ENCODE measurements at regions not wholly inside any gene's neighbourhood (a gene's known extent, or its start where the extent isn't known, plus 50 kb on each side); places are given as distances from the start of the nearest gene placed in this dataset.

DNA sequence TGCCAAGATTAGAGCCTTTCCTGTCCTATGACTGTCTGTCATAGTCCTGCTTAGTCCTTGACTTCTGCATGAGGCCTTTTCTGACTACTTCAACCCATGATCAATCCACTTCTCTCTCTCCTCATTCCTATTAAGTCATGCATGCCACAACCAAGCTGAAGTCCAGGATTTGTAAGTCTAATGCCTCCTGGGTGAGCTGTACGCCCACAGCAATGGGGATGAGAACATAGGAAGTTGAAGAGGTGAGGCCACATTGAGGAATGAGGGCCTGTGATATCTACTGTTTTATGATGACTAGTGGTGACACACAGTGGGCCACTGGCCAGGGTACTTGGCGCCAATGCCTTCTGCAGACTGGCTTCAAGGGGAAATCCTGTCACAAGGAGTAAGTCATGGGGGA lies 994.1 kb upstream of the TMEM132C start:
- peak overlapping the region; percentile 97 for H3K27ac ChIP-seq (ENCODE audit: low read length)
- no peak for TF ChIP-seq EZH2 (IDR thresholded peaks at IDR 0.05; ENCODE audit: low read length, unreplicated experiment)
- TF ChIP-seq, protein P1, sequence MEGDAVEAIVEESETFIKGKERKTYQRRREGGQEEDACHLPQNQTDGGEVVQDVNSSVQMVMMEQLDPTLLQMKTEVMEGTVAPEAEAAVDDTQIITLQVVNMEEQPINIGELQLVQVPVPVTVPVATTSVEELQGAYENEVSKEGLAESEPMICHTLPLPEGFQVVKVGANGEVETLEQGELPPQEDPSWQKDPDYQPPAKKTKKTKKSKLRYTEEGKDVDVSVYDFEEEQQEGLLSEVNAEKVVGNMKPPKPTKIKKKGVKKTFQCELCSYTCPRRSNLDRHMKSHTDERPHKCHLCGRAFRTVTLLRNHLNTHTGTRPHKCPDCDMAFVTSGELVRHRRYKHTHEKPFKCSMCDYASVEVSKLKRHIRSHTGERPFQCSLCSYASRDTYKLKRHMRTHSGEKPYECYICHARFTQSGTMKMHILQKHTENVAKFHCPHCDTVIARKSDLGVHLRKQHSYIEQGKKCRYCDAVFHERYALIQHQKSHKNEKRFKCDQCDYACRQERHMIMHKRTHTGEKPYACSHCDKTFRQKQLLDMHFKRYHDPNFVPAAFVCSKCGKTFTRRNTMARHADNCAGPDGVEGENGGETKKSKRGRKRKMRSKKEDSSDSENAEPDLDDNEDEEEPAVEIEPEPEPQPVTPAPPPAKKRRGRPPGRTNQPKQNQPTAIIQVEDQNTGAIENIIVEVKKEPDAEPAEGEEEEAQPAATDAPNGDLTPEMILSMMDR (conservative IDR thresholded peaks at IDR 0.05; ENCODE audit: low read depth, low read length): no peak
- no peak for TF ChIP-seq EZH2phosphoT487 (IDR thresholded peaks at IDR 0.05; ENCODE audit: borderline replicate concordance, low read length)
- H3K9me3 ChIP-seq (ENCODE audit: low read length): no peaks in the 10 kb centered on the region
- H3F3A ChIP-seq (ENCODE audit: low read length, unreplicated experiment): peaks cover 8% of the 10 kb centered on the region
- H3K9me2 ChIP-seq (replicated peaks; ENCODE audit: low read length): no peaks in the 10 kb centered on the region
- intact Hi-C loops (cut with micrococcal nuclease): loop anchor here (1.0 to 5.0 kb wide), 7 partner anchors 12 to 221 kb away; no protein-coding TSS in a partner anchor
- H3K4me2 ChIP-seq (ENCODE audit: low read length): peak overlapping the region; percentile 76
- no peaks in the 10 kb centered on the region for H4K20me1 ChIP-seq (ENCODE audit: low read length)
- CTCF ChIA-PET: no interaction called here
- H3K9ac ChIP-seq (ENCODE audit: low read length): peak overlapping the region; percentile 80
- DNase-seq: peak; percentile 99
- peaks cover 46% of the 10 kb centered on the region for H3K4me1 ChIP-seq (ENCODE audit: insufficient read depth, low read length)
- H3K27me3 ChIP-seq (ENCODE audit: low read length): no peaks in the 10 kb centered on the region
- POLR2A ChIA-PET (ENCODE audit: unreplicated experiment): interaction anchor here (0.6 kb wide), 1 partner anchor 12 kb away, joined by 4 read pairs; no protein-coding TSS in a partner anchor
- H3K4me3 ChIP-seq (ENCODE audit: low read length): no peak overlapping the region
- H3K36me3 ChIP-seq (ENCODE audit: low read depth, low read length): no peaks in the 10 kb centered on the region
- H3K79me2 ChIP-seq (ENCODE audit: low read length): no peaks in the 10 kb centered on the region
- BruUV-seq (replicated peaks): no TSS peak
- no peak overlapping the region for H2AFZ ChIP-seq (ENCODE audit: low read length)
- ATAC-seq: peak; percentile 77

DNA sequence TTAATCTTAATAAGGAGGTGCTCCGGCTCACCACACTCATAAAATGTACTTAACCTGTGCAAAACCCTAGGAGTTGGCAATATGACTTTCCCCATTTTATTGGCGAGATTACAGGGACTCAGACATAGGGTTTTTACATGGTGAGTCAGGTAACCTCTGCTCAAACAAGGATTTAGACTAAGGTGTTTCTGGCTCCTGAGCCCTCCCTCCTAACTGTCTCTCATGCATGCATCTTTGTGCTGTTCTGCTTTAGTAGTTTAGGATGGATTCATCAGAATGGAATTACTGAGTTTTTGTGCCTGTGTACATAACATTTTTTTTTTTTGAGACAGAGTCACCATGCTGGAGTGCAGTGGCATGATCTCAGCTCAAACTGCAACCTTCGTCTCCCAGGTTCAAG lies 993.3 kb upstream of the TMEM132C start:
- TF ChIP-seq EZH2 (IDR thresholded peaks at IDR 0.05; ENCODE audit: low read length, unreplicated experiment): no peak
- TF ChIP-seq, protein P1 (conservative IDR thresholded peaks at IDR 0.05; ENCODE audit: low read depth, low read length): no peak
- no peak for TF ChIP-seq EZH2phosphoT487 (IDR thresholded peaks at IDR 0.05; ENCODE audit: borderline replicate concordance, low read length)
- no peaks in the 10 kb centered on the region for H4K20me1 ChIP-seq (ENCODE audit: low read length)
- peak overlapping the region; percentile 38 for H3K4me3 ChIP-seq (ENCODE audit: low read length)
- no peaks in the 10 kb centered on the region for H3K27me3 ChIP-seq (ENCODE audit: low read length)
- peak overlapping the region; percentile 80 for H3K9ac ChIP-seq (ENCODE audit: low read length)
- H3K9me3 ChIP-seq (ENCODE audit: low read length): no peaks in the 10 kb centered on the region
- peak overlapping the region; percentile 97 for H3K27ac ChIP-seq (ENCODE audit: low read length)
- no peaks in the 10 kb centered on the region for H3K9me2 ChIP-seq (replicated peaks; ENCODE audit: low read length)
- H3K36me3 ChIP-seq (ENCODE audit: low read depth, low read length): no peaks in the 10 kb centered on the region
- DNase-seq (peak; percentile 98), ATAC-seq (peak; percentile 83)
- ChIA-PET CTCF (no interaction called here), POLR2A (ENCODE audit: unreplicated experiment) (no interaction called here)
- TSS peak; percentile 91 for BruUV-seq (replicated peaks)
- peaks cover 8% of the 10 kb centered on the region for H3F3A ChIP-seq (ENCODE audit: low read length, unreplicated experiment)
- peaks cover 46% of the 10 kb centered on the region for H3K4me1 ChIP-seq (ENCODE audit: insufficient read depth, low read length)
- intact Hi-C loops (cut with micrococcal nuclease): loop anchor here (1.0 to 5.0 kb wide), 7 partner anchors 12 to 221 kb away; no protein-coding TSS in a partner anchor
- peak overlapping the region; percentile 76 for H3K4me2 ChIP-seq (ENCODE audit: low read length)
- no peaks in the 10 kb centered on the region for H3K79me2 ChIP-seq (ENCODE audit: low read length)
- H2AFZ ChIP-seq (ENCODE audit: low read length): no peak overlapping the region

DNA sequence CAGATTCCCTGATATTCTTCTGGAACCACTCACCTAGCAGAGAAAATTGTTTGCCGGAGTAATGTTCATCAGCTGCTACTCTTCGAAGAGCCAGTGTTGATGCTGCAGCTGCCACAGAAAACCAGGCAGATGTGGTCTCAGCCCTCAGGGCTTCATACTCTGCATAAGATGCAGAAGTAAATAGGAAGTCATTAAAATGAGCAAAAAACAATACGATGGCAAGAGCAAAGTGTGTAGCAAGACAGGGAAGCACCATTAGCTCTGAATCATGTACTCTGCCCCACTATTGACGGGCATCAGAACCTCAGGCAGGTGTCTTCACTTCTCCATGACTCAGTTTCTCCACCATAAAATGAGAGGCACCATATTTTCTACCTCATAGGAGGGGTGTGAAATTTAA lies 991.6 kb upstream of the TMEM132C start:
- Histone ChIP-seq H3K79me2 (ENCODE audit: low read length) (no peaks in the 10 kb centered on the region), H3K9ac (ENCODE audit: low read length) (no peak overlapping the region), H3K27me3 (ENCODE audit: low read length) (no peaks in the 10 kb centered on the region), H4K20me1 (ENCODE audit: low read length) (no peaks in the 10 kb centered on the region), H3F3A (ENCODE audit: low read length, unreplicated experiment) (peaks cover 8% of the 10 kb centered on the region), H3K36me3 (ENCODE audit: low read depth, low read length) (no peaks in the 10 kb centered on the region), H3K27ac (ENCODE audit: low read length) (peak overlapping the region; percentile 97), H2AFZ (ENCODE audit: low read length) (no peak overlapping the region), H3K9me2 (replicated peaks; ENCODE audit: low read length) (no peaks in the 10 kb centered on the region), H3K9me3 (ENCODE audit: low read length) (no peaks in the 10 kb centered on the region), H3K4me1 (ENCODE audit: insufficient read depth, low read length) (peaks cover 41% of the 10 kb centered on the region), H3K4me3 (ENCODE audit: low read length) (no peak overlapping the region), H3K4me2 (ENCODE audit: low read length) (no peak overlapping the region)
- ATAC-seq: no peak
- no peak for TF ChIP-seq EZH2phosphoT487 (IDR thresholded peaks at IDR 0.05; ENCODE audit: borderline replicate concordance, low read length)
- ChIA-PET POLR2A (ENCODE audit: unreplicated experiment) (no interaction called here), CTCF (no interaction called here)
- no TSS peak for BruUV-seq (replicated peaks)
- intact Hi-C loops (cut with micrococcal nuclease): no loop called here
- no peak for DNase-seq

Data from PC-3 (cell line).